HL-60 (cell line): ENCODE measurements at regions not wholly inside any gene's neighbourhood (a gene's known extent, or its start where the extent isn't known, plus 50 kb on each side); places are given as distances from the start of the nearest gene placed in this dataset.

Experiments
- CTCF ChIP-seq: IDR thresholded peaks from one replicate; pipeline ENCODE4 v1.5.1; 2011; ENCODE audit warnings: low read length, control low read depth, inconsistent platforms; ENCODE audit not compliant: insufficient read depth
- GABPA ChIP-seq: IDR thresholded peaks from 2 replicates; pipeline ENCODE4 v1.6.1; 2012; ENCODE audit warnings: low read depth
- POLR2AphosphoS5 ChIP-seq: IDR thresholded peaks from 2 replicates; pipeline ENCODE4 v1.6.1; 2012; ENCODE audit warnings: low read depth
- REST ChIP-seq: IDR thresholded peaks from 2 replicates; pipeline ENCODE4 v1.6.1; 2012; ENCODE audit warnings: low read depth; ENCODE audit not compliant: insufficient replicate concordance
- SPI1 ChIP-seq: IDR thresholded peaks from 2 replicates; pipeline ENCODE4 v1.6.1; 2012; ENCODE audit warnings: low read depth, mild to moderate bottlenecking, borderline replicate concordance

- no peak for TF ChIP-seq CTCF
- TF ChIP-seq POLR2AphosphoS5 = no peak
- TF ChIP-seq REST = no peak
- no peak for TF ChIP-seq GABPA
- no peak for TF ChIP-seq SPI1
Measured at GRCh38 chr15:79221696-79222095, 60.8 kb upstream of the ANKRD34C start.
